GM12878 (cell line): ENCODE measurements at regions not wholly inside any gene's neighbourhood (a gene's known extent, or its start where the extent isn't known, plus 50 kb on each side); places are given as distances from the start of the nearest gene placed in this dataset.

Experiments
- ATAC-seq: fragments of 200-7000 bp; cut with Tn5 transposase; 3 replicates; pipeline ENCODE4 v1.9.1; 2020; ENCODE audit warnings: mild to moderate bottlenecking, moderate library complexity
- BruUV-seq: library from RNA; stranded (reverse); fragments of 400-500 nt; replicated peaks from 2 replicates; lab custom pipeline; 2021; lab: Mats Ljungman, UMichigan
- CTCF ChIA-PET: fragments of 300-600 bp; sonication (Branson Sonifier 250); formaldehyde crosslinking; extraction: SDS; loops from one replicate; lab custom pipeline; 2021; ENCODE audit warnings: inconsistent platforms; lab: Yijun Ruan, JAX
- POLR2A ChIA-PET: fragments of 350-600 bp; formaldehyde crosslinking; extraction: SDS; loops from one replicate; lab custom pipeline; 2021; ENCODE audit warnings: inconsistent platforms; lab: Charles Lee
- RAD21 ChIA-PET: fragments of 300-600 bp; sonication (Branson Sonifier 250); formaldehyde crosslinking; loops from one replicate; lab custom pipeline; 2023; ENCODE audit warnings: antibody characterized with exemption; ENCODE audit not compliant: unreplicated experiment; lab: Charles Lee
- SMC1A ChIA-PET: fragments of 300-600 bp; sonication (Branson Sonifier 250); formaldehyde crosslinking; loops from one replicate; lab custom pipeline; 2023; ENCODE audit not compliant: unreplicated experiment, uncharacterized antibody; lab: Charles Lee
- DNase-seq: peaks from one replicate; pipeline ENCODE4 v3.0.0-alpha.2; 2011; ENCODE audit warnings: low read depth, low spot score
- FAIRE-seq: peaks from 3 replicates; lab custom pipeline; 2011; peaks lifted over from hg19 to GRCh38; lab: Jason Lieb, UNC
- H2AFZ ChIP-seq: 2 replicates; pipeline ENCODE4 v1.6.0; 2011; ENCODE audit warnings: low read depth, low read length, control low read depth; ENCODE audit not compliant: control insufficient read depth
- H3K27ac ChIP-seq: 2 replicates; pipeline ENCODE4 v1.5.1; 2011; ENCODE audit warnings: control low read depth; ENCODE audit not compliant: control insufficient read depth, insufficient read depth
- H3K27me3 ChIP-seq, 2 experiments: replicated peaks in 1 of 2; 2 replicates each; pipeline versions ENCODE4 v1.6.0 to v1.6.1; 2011; ENCODE audit warnings: low read length in 1 of 2; ENCODE audit not compliant: control insufficient read depth in 2 of 2, insufficient read depth in 2 of 2
- H3K36me3 ChIP-seq, 2 experiments: 2 replicates each; pipeline ENCODE4 v1.5.1; 2011; ENCODE audit warnings: low read length in 1 of 2; ENCODE audit not compliant: control insufficient read depth in 2 of 2, insufficient read depth in 2 of 2
- H3K4me1 ChIP-seq: 2 replicates; pipeline ENCODE4 v1.6.1; 2011; ENCODE audit warnings: mild to moderate bottlenecking, low read length, moderate library complexity, mixed read lengths; ENCODE audit not compliant: control insufficient read depth, insufficient read depth
- H3K4me2 ChIP-seq: 2 replicates; pipeline ENCODE4 v1.6.0; 2011; ENCODE audit warnings: control low read depth; ENCODE audit not compliant: control insufficient read depth, insufficient read depth
- H3K4me3 ChIP-seq: fragments of 200-600 bp; sonication (generic); 2 replicates; pipeline ENCODE4 v1.5.1; 2016
- H3K79me2 ChIP-seq: 2 replicates; pipeline ENCODE4 v1.6.0; 2011; ENCODE audit warnings: low read length; ENCODE audit not compliant: control insufficient read depth, insufficient read depth
- H3K9ac ChIP-seq: 2 replicates; pipeline ENCODE4 v1.8.0; 2011; ENCODE audit warnings: low read length, control low read depth, mixed read lengths; ENCODE audit not compliant: control insufficient read depth, insufficient read depth
- H3K9me3 ChIP-seq: replicated peaks from 3 replicates; pipeline ENCODE4 v1.5.1; 2011; ENCODE audit warnings: mild to moderate bottlenecking, low read length; ENCODE audit not compliant: control insufficient read depth, insufficient read depth
- H4K20me1 ChIP-seq: 2 replicates; pipeline ENCODE4 v1.6.0; 2011; ENCODE audit not compliant: control insufficient read depth, insufficient read depth
- BCL11A ChIP-seq: IDR thresholded peaks from 2 replicates; pipeline ENCODE4 v1.6.1; 2011; ENCODE audit warnings: low read depth, low read length
- BMI1 ChIP-seq: fragments of 450-650 bp; IDR thresholded peaks from 2 replicates; pipeline ENCODE4 v1.6.1; 2016; ENCODE audit warnings: mild to moderate bottlenecking, moderate library complexity, borderline replicate concordance
- CBX5 ChIP-seq: sonication (generic); IDR thresholded peaks from 2 replicates; pipeline ENCODE4 v1.6.1; 2016; ENCODE audit warnings: low read depth, moderate library complexity, mild to moderate bottlenecking, inconsistent platforms
- E4F1 ChIP-seq: fragments of 450-650 bp; IDR thresholded peaks from 2 replicates; pipeline ENCODE4 v1.6.1; 2018; ENCODE audit warnings: borderline replicate concordance, mild to moderate bottlenecking; ENCODE audit not compliant: partially characterized antibody
- EED ChIP-seq: sonication (generic); IDR thresholded peaks from 2 replicates; pipeline ENCODE4 v1.6.1; 2016; ENCODE audit warnings: antibody characterized with exemption, low read depth
- FOS ChIP-seq: IDR thresholded peaks from 3 replicates; pipeline ENCODE4 v1.6.1; 2011; ENCODE audit warnings: borderline replicate concordance; ENCODE audit not compliant: insufficient read length; ENCODE audit errors: extremely low read depth
- FOXK2 ChIP-seq: fragments of 450-650 bp; IDR thresholded peaks from 2 replicates; pipeline ENCODE4 v1.6.1; 2017; ENCODE audit warnings: mild to moderate bottlenecking, moderate library complexity
- NFIC ChIP-seq: IDR thresholded peaks from 2 replicates; pipeline ENCODE4 v1.6.1; 2012; ENCODE audit warnings: low read depth, mild to moderate bottlenecking, inconsistent platforms, low read length, moderate library complexity
- NFYB ChIP-seq: IDR thresholded peaks from 2 replicates; pipeline ENCODE4 v1.6.1; 2011; ENCODE audit warnings: low read depth, mild to moderate bottlenecking, low read length, improper control_type of control experiment, moderate library complexity; ENCODE audit not compliant: insufficient read depth
- RAD51 ChIP-seq: fragments of 450-650 bp; IDR thresholded peaks from 2 replicates; pipeline ENCODE4 v1.6.1; 2016; ENCODE audit warnings: moderate library complexity, mild to moderate bottlenecking, inconsistent platforms
- RELA ChIP-seq: fragments of 450-650 bp; IDR thresholded peaks from 2 replicates; pipeline ENCODE4 v1.8.0; 2014; ENCODE audit warnings: borderline replicate concordance; ENCODE audit not compliant: partially characterized antibody
- SMAD1 ChIP-seq: fragments of 450-650 bp; IDR thresholded peaks from 2 replicates; pipeline ENCODE4 v1.6.1; 2018; ENCODE audit warnings: mild to moderate bottlenecking, low read depth; ENCODE audit not compliant: partially characterized antibody
- SREBF2 ChIP-seq: IDR thresholded peaks from 2 replicates; pipeline ENCODE4 v1.6.1; 2012; ENCODE audit warnings: mild to moderate bottlenecking, low read length
- TAF1 ChIP-seq: IDR thresholded peaks from 2 replicates; pipeline ENCODE4 v1.6.1; 2011; ENCODE audit warnings: mild to moderate bottlenecking, low read depth, low read length, borderline replicate concordance
- ZNF217 ChIP-seq: fragments of 450-650 bp; IDR thresholded peaks from 2 replicates; pipeline ENCODE4 v1.6.1; 2017; ENCODE audit warnings: antibody characterized with exemption, mild to moderate bottlenecking
- WGBS: methylation state at CpG from one replicate; pipeline ENCODE4 v1.1.6; 2016; ENCODE audit warnings: low lambda C conversion rate; ENCODE audit not compliant: insufficient replicate concordance, insufficient coverage; ENCODE audit errors: missing lambda C conversion rate; 5-methylcytosine and 5-hydroxymethylcytosine counted together
- in situ Hi-C: fragments of 300-500 bp; cut with MboI; formaldehyde crosslinking; loops from 9 replicates; pipeline ENCODE4 v1.14.3; 2018; ENCODE audit warnings: mixed read lengths
- intact Hi-C: fragments of 100-400 bp; cut with micrococcal nuclease; formaldehyde crosslinking; loops from one replicate; pipeline ENCODE4 v1.14.2; 2022; ENCODE audit not compliant: unreplicated experiment

DNA sequence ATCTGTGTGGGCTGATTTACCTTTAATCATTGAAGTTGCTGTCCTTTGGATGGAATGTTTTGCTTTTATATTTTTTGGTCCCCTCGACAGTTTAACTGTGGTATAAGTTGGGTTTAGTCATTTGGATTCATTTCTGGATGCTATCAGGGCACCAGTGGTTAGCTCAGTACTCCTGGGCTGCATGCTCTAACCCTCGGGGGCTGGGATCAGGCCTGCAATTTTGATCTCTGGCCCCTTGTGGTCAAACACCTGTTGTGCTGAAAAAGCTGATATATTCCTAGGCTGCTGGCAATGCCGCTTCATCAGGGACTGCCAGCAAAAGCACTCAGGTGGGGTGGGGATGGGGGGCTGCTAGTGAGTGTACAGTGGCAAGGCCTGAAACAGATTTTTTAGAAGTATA, 440.4 kb upstream of the RIOK2 start:
- no peak for DNase-seq
- TF ChIP-seq RAD51 (no peak), SMAD1 (no peak), TAF1 (no peak)
- H3K4me3 ChIP-seq = no peak overlapping the region
- ATAC-seq = no peak
- no peak overlapping the region for H3K4me2 ChIP-seq
- ChIA-PET CTCF (interaction anchor here (0.6 kb wide), 1 partner anchor 452 kb away, joined by 5 read pairs; no protein-coding TSS in a partner anchor), SMC1A (interaction anchor here (0.8 to 1.0 kb wide), 2 partner anchors 13 to 175 kb away, joined by 3 to 4 read pairs; no protein-coding TSS in a partner anchor), POLR2A (no interaction called here), RAD21 (no interaction called here)
- no peaks in the 10 kb centered on the region for H3K36me3 ChIP-seq
- H3K4me1 ChIP-seq = no peaks in the 10 kb centered on the region
- H3K27me3 ChIP-seq = no peaks in the 10 kb centered on the region
- BruUV-seq = no TSS peak
- no peaks in the 10 kb centered on the region for H4K20me1 ChIP-seq
- H3K9ac ChIP-seq = no peak overlapping the region
- WGBS = 45% methylated on average over 3 of the region's 3 CpGs
- in situ Hi-C loops (no loop called here), intact Hi-C loops (no loop called here)
- no peak overlapping the region for H3K27ac ChIP-seq
- no peak overlapping the region for H2AFZ ChIP-seq
- no peaks in the 10 kb centered on the region for H3K79me2 ChIP-seq
- no peak for FAIRE-seq
- no peaks in the 10 kb centered on the region for H3K9me3 ChIP-seq

DNA sequence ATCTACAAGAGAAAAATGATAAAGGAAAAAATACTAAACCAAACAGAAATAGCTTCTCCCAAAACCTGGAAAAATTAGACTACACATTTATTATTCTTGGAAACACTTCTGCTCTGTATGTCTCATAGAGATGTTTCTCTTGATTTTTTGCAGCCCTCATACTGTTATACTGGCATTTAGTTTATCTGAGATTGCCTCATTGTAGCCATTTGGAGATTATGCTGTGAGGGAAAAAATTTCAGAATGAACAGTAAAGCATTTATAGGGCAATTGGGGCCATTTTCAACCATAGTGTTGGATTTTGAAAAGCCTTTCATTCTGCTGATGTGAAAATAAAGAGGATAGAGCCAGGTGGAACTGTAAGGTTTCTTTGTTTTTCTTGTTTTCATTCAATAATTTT, 441.8 kb upstream of the RIOK2 start:
- H4K20me1 ChIP-seq = no peaks in the 10 kb centered on the region
- no peak overlapping the region for H3K4me3 ChIP-seq
- H3K36me3 ChIP-seq = no peaks in the 10 kb centered on the region
- no peaks in the 10 kb centered on the region for H3K79me2 ChIP-seq
- ChIA-PET POLR2A (no interaction called here), CTCF (no interaction called here), SMC1A (interaction anchor here (0.8 to 1.2 kb wide), 2 partner anchors 16 to 224 kb away, joined by 3 read pairs; no protein-coding TSS in a partner anchor), RAD21 (no interaction called here)
- no peaks in the 10 kb centered on the region; the same call in 2 of the 3 replicates for H3K9me3 ChIP-seq
- H2AFZ ChIP-seq = no peak overlapping the region
- no peaks in the 10 kb centered on the region for H3K27me3 ChIP-seq
- no peak for ATAC-seq
- no peak for FAIRE-seq
- no peak overlapping the region for H3K9ac ChIP-seq
- in situ Hi-C loops (no loop called here), intact Hi-C loops (no loop called here)
- H3K27ac ChIP-seq = no peak overlapping the region
- DNase-seq = no peak
- TF ChIP-seq RELA (no peak), BCL11A (no peak), FOXK2 (no peak), EED (no peak), FOS (no peak), SREBF2 (no peak), CBX5 (no peak), ZNF217 (no peak), NFYB (no peak), BMI1 (no peak), E4F1 (no peak), NFIC (no peak)
- no peak overlapping the region for H3K4me2 ChIP-seq
- BruUV-seq = no TSS peak
- H3K4me1 ChIP-seq = no peaks in the 10 kb centered on the region
